HL-60 (cell line): ENCODE measurements at regions not wholly inside any gene's neighbourhood (a gene's known extent, or its start where the extent isn't known, plus 50 kb on each side); places are given as distances from the start of the nearest gene placed in this dataset.

ENCODE experiments used
- DNase-seq, 2 experiments: peaks; one replicate each; pipeline ENCODE4 v3.0.0-alpha.2; 2010 to 2020; ENCODE audit warnings: low read depth in 1 of 2, low spot score in 1 of 2
- H3K27ac ChIP-seq: fragments of 250-450 bp; sonication (Bioruptor Pico); replicated peaks from 2 replicates; pipeline ENCODE4 v1.5.1; 2020; ENCODE audit warnings: mild to moderate bottlenecking, moderate library complexity
- H3K27me3 ChIP-seq: fragments of 250-450 bp; sonication (Bioruptor Pico); 2 replicates; pipeline ENCODE4 v1.5.1; 2021; ENCODE audit warnings: mild to moderate bottlenecking, moderate library complexity; ENCODE audit not compliant: insufficient read depth, poor library complexity, severe bottlenecking
- H3K4me3 ChIP-seq: replicated peaks from 2 replicates; pipeline ENCODE4 v1.5.1; 2011; ENCODE audit warnings: mild to moderate bottlenecking, control low read depth, low read length; ENCODE audit not compliant: insufficient read depth
- GABPA ChIP-seq: IDR thresholded peaks from 2 replicates; pipeline ENCODE4 v1.6.1; 2012; ENCODE audit warnings: low read depth
- POLR2AphosphoS5 ChIP-seq: IDR thresholded peaks from 2 replicates; pipeline ENCODE4 v1.6.1; 2012; ENCODE audit warnings: low read depth
- SPI1 ChIP-seq: IDR thresholded peaks from 2 replicates; pipeline ENCODE4 v1.6.1; 2012; ENCODE audit warnings: low read depth, mild to moderate bottlenecking, borderline replicate concordance
- TF ChIP-seq, protein P1 (sequence below): IDR thresholded peaks from one replicate; pipeline ENCODE4 v1.5.1; 2011; ENCODE audit warnings: low read length, control low read depth, inconsistent platforms; ENCODE audit not compliant: insufficient read depth
- TF ChIP-seq, protein P2 (sequence below): IDR thresholded peaks from 2 replicates; pipeline ENCODE4 v1.6.1; 2012; ENCODE audit warnings: low read depth; ENCODE audit not compliant: insufficient replicate concordance

DNA sequence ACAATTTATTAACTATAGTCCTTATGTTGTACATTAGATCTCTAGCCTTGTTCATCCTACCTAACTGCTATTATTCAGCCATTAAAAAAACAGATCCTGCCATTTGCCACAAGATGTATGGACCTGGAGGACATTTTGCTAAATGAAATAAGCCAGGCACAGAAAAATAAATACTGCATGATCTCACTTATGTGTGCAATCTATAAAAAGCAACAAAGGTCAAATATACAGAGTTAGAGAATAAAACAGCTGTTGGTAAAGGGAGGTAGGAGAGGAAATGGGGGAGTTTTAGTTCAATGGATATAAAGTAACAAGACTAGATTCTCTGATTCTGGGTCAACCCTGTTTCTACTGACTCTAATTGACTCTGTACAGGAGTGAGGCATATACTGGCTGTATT is 103.3 kb upstream of the FAM9C start:
- DNase-seq, result no peak
- Histone ChIP-seq H3K27ac (no peak overlapping the region), H3K4me3 (no peak overlapping the region), H3K27me3 (no peaks in the 10 kb centered on the region)
- no peak for TF ChIP-seq SPI1

GRCh38 chrX:13147147-13147546 is 102.7 kb upstream of the FAM9C start:
- no peak for DNase-seq
- Histone ChIP-seq H3K27ac (no peak overlapping the region), H3K4me3 (no peak overlapping the region), H3K27me3 (no peaks in the 10 kb centered on the region)
- TF ChIP-seq, protein P1, sequence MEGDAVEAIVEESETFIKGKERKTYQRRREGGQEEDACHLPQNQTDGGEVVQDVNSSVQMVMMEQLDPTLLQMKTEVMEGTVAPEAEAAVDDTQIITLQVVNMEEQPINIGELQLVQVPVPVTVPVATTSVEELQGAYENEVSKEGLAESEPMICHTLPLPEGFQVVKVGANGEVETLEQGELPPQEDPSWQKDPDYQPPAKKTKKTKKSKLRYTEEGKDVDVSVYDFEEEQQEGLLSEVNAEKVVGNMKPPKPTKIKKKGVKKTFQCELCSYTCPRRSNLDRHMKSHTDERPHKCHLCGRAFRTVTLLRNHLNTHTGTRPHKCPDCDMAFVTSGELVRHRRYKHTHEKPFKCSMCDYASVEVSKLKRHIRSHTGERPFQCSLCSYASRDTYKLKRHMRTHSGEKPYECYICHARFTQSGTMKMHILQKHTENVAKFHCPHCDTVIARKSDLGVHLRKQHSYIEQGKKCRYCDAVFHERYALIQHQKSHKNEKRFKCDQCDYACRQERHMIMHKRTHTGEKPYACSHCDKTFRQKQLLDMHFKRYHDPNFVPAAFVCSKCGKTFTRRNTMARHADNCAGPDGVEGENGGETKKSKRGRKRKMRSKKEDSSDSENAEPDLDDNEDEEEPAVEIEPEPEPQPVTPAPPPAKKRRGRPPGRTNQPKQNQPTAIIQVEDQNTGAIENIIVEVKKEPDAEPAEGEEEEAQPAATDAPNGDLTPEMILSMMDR, result no peak
- TF ChIP-seq SPI1 (no peak), POLR2AphosphoS5 (no peak), GABPA (no peak)
- TF ChIP-seq, protein P2, sequence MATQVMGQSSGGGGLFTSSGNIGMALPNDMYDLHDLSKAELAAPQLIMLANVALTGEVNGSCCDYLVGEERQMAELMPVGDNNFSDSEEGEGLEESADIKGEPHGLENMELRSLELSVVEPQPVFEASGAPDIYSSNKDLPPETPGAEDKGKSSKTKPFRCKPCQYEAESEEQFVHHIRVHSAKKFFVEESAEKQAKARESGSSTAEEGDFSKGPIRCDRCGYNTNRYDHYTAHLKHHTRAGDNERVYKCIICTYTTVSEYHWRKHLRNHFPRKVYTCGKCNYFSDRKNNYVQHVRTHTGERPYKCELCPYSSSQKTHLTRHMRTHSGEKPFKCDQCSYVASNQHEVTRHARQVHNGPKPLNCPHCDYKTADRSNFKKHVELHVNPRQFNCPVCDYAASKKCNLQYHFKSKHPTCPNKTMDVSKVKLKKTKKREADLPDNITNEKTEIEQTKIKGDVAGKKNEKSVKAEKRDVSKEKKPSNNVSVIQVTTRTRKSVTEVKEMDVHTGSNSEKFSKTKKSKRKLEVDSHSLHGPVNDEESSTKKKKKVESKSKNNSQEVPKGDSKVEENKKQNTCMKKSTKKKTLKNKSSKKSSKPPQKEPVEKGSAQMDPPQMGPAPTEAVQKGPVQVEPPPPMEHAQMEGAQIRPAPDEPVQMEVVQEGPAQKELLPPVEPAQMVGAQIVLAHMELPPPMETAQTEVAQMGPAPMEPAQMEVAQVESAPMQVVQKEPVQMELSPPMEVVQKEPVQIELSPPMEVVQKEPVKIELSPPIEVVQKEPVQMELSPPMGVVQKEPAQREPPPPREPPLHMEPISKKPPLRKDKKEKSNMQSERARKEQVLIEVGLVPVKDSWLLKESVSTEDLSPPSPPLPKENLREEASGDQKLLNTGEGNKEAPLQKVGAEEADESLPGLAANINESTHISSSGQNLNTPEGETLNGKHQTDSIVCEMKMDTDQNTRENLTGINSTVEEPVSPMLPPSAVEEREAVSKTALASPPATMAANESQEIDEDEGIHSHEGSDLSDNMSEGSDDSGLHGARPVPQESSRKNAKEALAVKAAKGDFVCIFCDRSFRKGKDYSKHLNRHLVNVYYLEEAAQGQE, result no peak

GRCh38 chrX:13144927-13145655 is 100.7 kb upstream of the FAM9C start:
- Histone ChIP-seq H3K27ac (no peak overlapping the region), H3K27me3 (no peaks in the 10 kb centered on the region), H3K4me3 (no peak overlapping the region)
- no peak for DNase-seq
- TF ChIP-seq POLR2AphosphoS5, result no peak

DNA sequence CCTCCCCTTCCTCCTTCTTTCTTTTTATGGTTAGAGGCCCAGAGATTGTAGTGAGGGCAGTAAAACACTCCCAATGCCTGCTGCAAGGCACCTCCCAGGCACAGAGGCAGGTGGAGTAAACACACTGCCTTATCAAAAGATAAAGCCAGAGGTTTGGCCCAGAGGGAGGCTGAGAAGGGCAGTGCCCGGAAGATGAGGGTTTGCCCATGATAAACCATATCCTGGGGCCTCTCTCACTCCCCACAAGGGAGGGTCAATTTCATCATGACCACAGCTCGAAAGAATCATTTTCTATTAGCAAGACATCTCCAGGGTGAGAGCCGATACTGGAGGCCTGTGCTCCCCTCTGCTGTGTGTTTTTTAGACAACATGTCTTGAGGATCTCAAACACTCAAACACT is 98.5 kb upstream of the FAM9C start:
- Histone ChIP-seq H3K27me3 (no peaks in the 10 kb centered on the region), H3K4me3 (no peak overlapping the region), H3K27ac (no peak overlapping the region)
- TF ChIP-seq, protein P1, result no peak
- no peak for TF ChIP-seq GABPA
- TF ChIP-seq SPI1, result no peak
- no peak for TF ChIP-seq POLR2AphosphoS5
- TF ChIP-seq, protein P2, result no peak
- no peak for DNase-seq

- no peak overlapping the region for H3K4me3 ChIP-seq
- no peak for DNase-seq
- no peaks in the 10 kb centered on the region for H3K27me3 ChIP-seq
- TF ChIP-seq, protein P2, result no peak
- TF ChIP-seq SPI1 (no peak), GABPA (no peak), POLR2AphosphoS5 (no peak)
- TF ChIP-seq, protein P1, result no peak
- H3K27ac ChIP-seq, result no peak overlapping the region
Measured at GRCh38 chrX:13140007-13140406, 95.6 kb upstream of the FAM9C start.
